SK-N-SH (cell line): ENCODE measurements at regions not wholly inside any gene's neighbourhood (a gene's known extent, or its start where the extent isn't known, plus 50 kb on each side); places are given as distances from the start of the nearest gene placed in this dataset.

ENCODE experiments used
- CTCF ChIA-PET: fragments of 300-600, 350-600 bp; formaldehyde crosslinking; extraction: SDS; loops from one replicate; lab custom pipeline; 2021; lab: Yijun Ruan, JAX
- POLR2A ChIA-PET: fragments of 350-600 bp; sonication (Branson Sonifier 250); formaldehyde crosslinking; extraction: SDS; loops from one replicate; lab custom pipeline; 2020; ENCODE audit warnings: antibody characterized with exemption, inconsistent platforms; lab: Yijun Ruan, JAX
- DNase-seq: peaks from one replicate; pipeline ENCODE4 v3.0.0; 2012
- H2AFZ ChIP-seq: fragments of 200-600 bp; sonication (generic); 2 replicates; pipeline ENCODE4 v1.8.1; 2016; ENCODE audit warnings: antibody characterized with exemption, mild to moderate bottlenecking, low read depth
- H3F3A ChIP-seq: fragments of 200-600 bp; sonication (generic); replicated peaks from 2 replicates; pipeline ENCODE3; 2016; ENCODE audit warnings: antibody characterized with exemption, mild to moderate bottlenecking; ENCODE audit not compliant: insufficient read depth
- H3K27ac ChIP-seq, 2 experiments: fragments of 200-500 bp in 1 of 2; fragments of 200-600 bp in 1 of 2; sonication (Bioruptor generic) in 1 of 2; sonication (generic), shearing (Covaris generic) in 1 of 2; 2 replicates each; pipeline versions ENCODE4 v1.5.1 to v1.6.1; 2014 to 2016; ENCODE audit warnings: low read depth in 2 of 2, inconsistent platforms in 1 of 2, low read length in 1 of 2, mild to moderate bottlenecking in 1 of 2, mixed read lengths in 1 of 2
- H3K27me3 ChIP-seq: fragments of 200-600 bp; sonication (generic), shearing (Covaris generic); 2 replicates; pipeline ENCODE4 v1.6.1; 2016; ENCODE audit warnings: mixed run types; ENCODE audit not compliant: insufficient read depth
- H3K36me3 ChIP-seq, 2 experiments: fragments of 200-500 bp in 1 of 2; fragments of 200-600 bp in 1 of 2; sonication (Bioruptor generic) in 1 of 2; sonication (generic) in 1 of 2; replicated peaks in 1 of 2; 2 replicates each; pipeline versions ENCODE3 to v1.5.1; 2014 to 2016; ENCODE audit warnings: low read length in 1 of 2, mild to moderate bottlenecking in 1 of 2; ENCODE audit not compliant: insufficient read depth in 2 of 2, control insufficient read depth in 1 of 2
- H3K4me1 ChIP-seq, 2 experiments: fragments of 200-500 bp in 1 of 2; fragments of 200-600 bp in 1 of 2; sonication (Bioruptor generic) in 1 of 2; sonication (generic), shearing (Covaris generic) in 1 of 2; 2 replicates each; pipeline versions ENCODE4 v1.5.1 to v1.6.1; 2014 to 2016; ENCODE audit warnings: low read depth in 1 of 2, low read length in 1 of 2, mixed run types in 1 of 2; ENCODE audit not compliant: insufficient read depth in 2 of 2, control insufficient read depth in 1 of 2
- H3K4me2 ChIP-seq: fragments of 200-600 bp; sonication (generic), shearing (Covaris generic); 2 replicates; pipeline ENCODE4 v1.6.1; 2017; ENCODE audit warnings: mixed run types
- H3K4me3 ChIP-seq, 2 experiments: fragments of 200-500 bp in 1 of 2; fragments of 200-600 bp in 1 of 2; sonication (Bioruptor generic) in 1 of 2; sonication (generic), shearing (Covaris generic) in 1 of 2; 2 replicates each; pipeline versions ENCODE4 v1.5.1 to v1.8.1; 2014 to 2016; ENCODE audit warnings: low read depth in 2 of 2, inconsistent platforms in 1 of 2, low read length in 1 of 2, mild to moderate bottlenecking in 1 of 2, mixed read lengths in 1 of 2, moderate library complexity in 1 of 2
- H3K79me2 ChIP-seq: fragments of 200-600 bp; sonication (generic); 2 replicates; pipeline ENCODE4 v1.8.1; 2017; ENCODE audit warnings: mild to moderate bottlenecking; ENCODE audit not compliant: insufficient read depth
- H3K9ac ChIP-seq: fragments of 200-600 bp; sonication (generic); 2 replicates; pipeline ENCODE4 v1.6.1; 2017; ENCODE audit warnings: mixed run types
- H3K9me2 ChIP-seq: fragments of 200-600 bp; sonication (generic); 2 replicates; pipeline ENCODE4 v1.6.1; 2017; ENCODE audit warnings: mixed run types
- H3K9me3 ChIP-seq: fragments of 200-600 bp; sonication (generic); 2 replicates; pipeline ENCODE4 v1.6.1; 2017; ENCODE audit warnings: mixed run types, mild to moderate bottlenecking, moderate library complexity
- H4K20me1 ChIP-seq: fragments of 200-600 bp; sonication (generic); 2 replicates; pipeline ENCODE4 v1.6.1; 2017; ENCODE audit warnings: mild to moderate bottlenecking, mixed run types; ENCODE audit not compliant: insufficient read depth
- ELF1 ChIP-seq: IDR thresholded peaks from 2 replicates; pipeline ENCODE4 v1.4.0; 2012
- EZH2phosphoT487 ChIP-seq: fragments of 200-600 bp; sonication (generic); IDR thresholded peaks from 2 replicates; pipeline ENCODE4 v1.6.1; 2017; ENCODE audit warnings: low read depth, mixed run types, mild to moderate bottlenecking, antibody characterized with exemption, moderate library complexity, borderline replicate concordance
- FOXJ3 ChIP-seq: sonication (generic); formaldehyde crosslinking; IDR thresholded peaks from 2 replicates; pipeline ENCODE4 v1.5.1; 2020; ENCODE audit warnings: mild to moderate bottlenecking, missing genetic modification reagents
- FOXM1 ChIP-seq: IDR thresholded peaks from 2 replicates; pipeline ENCODE4 v1.4.0; 2012; ENCODE audit warnings: low read depth, mild to moderate bottlenecking
- GATA2 ChIP-seq: sonication (generic); formaldehyde crosslinking; IDR thresholded peaks from 2 replicates; pipeline ENCODE4 v1.5.0; 2020; ENCODE audit warnings: mild to moderate bottlenecking, missing genetic modification reagents
- IRF3 ChIP-seq: fragments of 150-350 bp; IDR thresholded peaks from 2 replicates; pipeline ENCODE4 v1.6.1; 2016; ENCODE audit warnings: mild to moderate bottlenecking, low read depth, low read length
- JUND ChIP-seq: IDR thresholded peaks from 2 replicates; pipeline ENCODE4 v1.4.0; 2012
- MEF2A ChIP-seq: IDR thresholded peaks from 2 replicates; pipeline ENCODE4 v1.4.0; 2012; ENCODE audit warnings: low read depth, borderline replicate concordance
- MXI1 ChIP-seq: IDR thresholded peaks from 2 replicates; pipeline ENCODE4 v1.6.1; 2012; ENCODE audit warnings: mild to moderate bottlenecking, low read depth, low read length, improper control_type of control experiment
- NFIC ChIP-seq: IDR thresholded peaks from 2 replicates; pipeline ENCODE4 v1.4.0; 2012; ENCODE audit warnings: borderline replicate concordance
- NRF1 ChIP-seq: IDR thresholded peaks from 2 replicates; pipeline ENCODE4 v1.6.1; 2012; ENCODE audit warnings: low read depth, mild to moderate bottlenecking, low read length
- RAD21 ChIP-seq: IDR thresholded peaks from 2 replicates; pipeline ENCODE4 v1.6.1; 2012; ENCODE audit warnings: mild to moderate bottlenecking, low read length
- RCOR1 ChIP-seq: fragments of 150-350 bp; IDR thresholded peaks from 2 replicates; pipeline ENCODE4 v1.6.1; 2017; ENCODE audit warnings: antibody characterized with exemption, low read length
- USF1 ChIP-seq: IDR thresholded peaks from 2 replicates; pipeline ENCODE4 v1.4.0; 2012; ENCODE audit warnings: low read depth, borderline replicate concordance
- USF2 ChIP-seq: fragments of 150-350 bp; IDR thresholded peaks from 2 replicates; pipeline ENCODE4 v1.6.1; 2017; ENCODE audit warnings: antibody characterized with exemption, low read length, low read depth, borderline replicate concordance
- YY1 ChIP-seq: IDR thresholded peaks from 2 replicates; pipeline ENCODE4 v1.4.0; 2012; ENCODE audit warnings: low read depth, mild to moderate bottlenecking
- WGBS: methylation state at CpG from one replicate; pipeline ENCODE4 v1.1.6; 2017; ENCODE audit warnings: low lambda C conversion rate; 5-methylcytosine and 5-hydroxymethylcytosine counted together

- H3K4me1 ChIP-seq = peaks cover 2 to 5% of the 10 kb centered on the region in 2 experiments; a peak in 2 of 4 replicates
- H3K27me3 ChIP-seq = no peaks in the 10 kb centered on the region
- H3K9ac ChIP-seq = no peak overlapping the region
- no peak overlapping the region for H3K27ac ChIP-seq
- no peak overlapping the region for H3K4me3 ChIP-seq
- H3K79me2 ChIP-seq = no peaks in the 10 kb centered on the region
- H4K20me1 ChIP-seq = no peaks in the 10 kb centered on the region
- H3K9me2 ChIP-seq = no peaks in the 10 kb centered on the region
- H3K4me2 ChIP-seq = no peak overlapping the region
- CTCF ChIA-PET = interaction anchor here (0.7 to 3.6 kb wide), 4 partner anchors 10 to 646 kb away, joined by 3 to 10 read pairs (median 3); no protein-coding TSS in a partner anchor
- H3F3A ChIP-seq = no peaks in the 10 kb centered on the region
- H3K9me3 ChIP-seq = no peaks in the 10 kb centered on the region
- H2AFZ ChIP-seq = no peak overlapping the region
- no peak for TF ChIP-seq RAD21
- TF ChIP-seq ELF1 = no peak
- no peak for TF ChIP-seq EZH2phosphoT487
- no peak for TF ChIP-seq USF1
- no peak for DNase-seq
- H3K36me3 ChIP-seq = no peaks in the 10 kb centered on the region
- POLR2A ChIA-PET = interaction anchor here (0.6 to 0.8 kb wide), 2 partner anchors 590 to 591 kb away, joined by 3 read pairs; no protein-coding TSS in a partner anchor
- WGBS = 64% methylated on average over 13 of the region's 13 CpGs
Measured at GRCh38 chr1:30061292-30062220, 661.8 kb downstream of the MATN1 start.

- Histone ChIP-seq H3K36me3 (no peaks in the 10 kb centered on the region), H3K27me3 (no peaks in the 10 kb centered on the region), H3K27ac (no peak overlapping the region), H2AFZ (no peak overlapping the region), H3K4me1 (peaks cover 2 to 5% of the 10 kb centered on the region in 2 experiments; a peak in 2 of 4 replicates), H3K9ac (no peak overlapping the region), H3K9me3 (no peaks in the 10 kb centered on the region), H3K4me2 (no peak overlapping the region), H3K4me3 (no peak overlapping the region), H3K9me2 (no peaks in the 10 kb centered on the region), H3K79me2 (no peaks in the 10 kb centered on the region), H3F3A (no peaks in the 10 kb centered on the region), H4K20me1 (no peaks in the 10 kb centered on the region)
- TF ChIP-seq GATA2 (CRISPR knock-in tag) = no peak
- no peak for TF ChIP-seq MXI1
- no peak for TF ChIP-seq USF2
- no peak for TF ChIP-seq NRF1
- TF ChIP-seq NFIC = no peak
- TF ChIP-seq JUND = no peak
- TF ChIP-seq YY1 = no peak
- TF ChIP-seq FOXM1 = no peak
- no peak for TF ChIP-seq IRF3
- TF ChIP-seq FOXJ3 = no peak
- no peak for TF ChIP-seq MEF2A
- TF ChIP-seq RCOR1 = no peak
- POLR2A ChIA-PET = interaction anchor here (0.8 kb wide), 1 partner anchor 589 kb away, joined by 3 read pairs; no protein-coding TSS in a partner anchor
- CTCF ChIA-PET = interaction anchor here (1.1 to 3.6 kb wide), 4 partner anchors 25 to 268 kb away, joined by 3 to 10 read pairs (median 4); no protein-coding TSS in a partner anchor
- 48% methylated on average over 4 of the region's 4 CpGs for WGBS
- DNase-seq = no peak
Measured at GRCh38 chr1:30060738-30061137, 662.6 kb downstream of the MATN1 start.
